NCI-H128 (cell line): ENCODE measurements at regions not wholly inside any gene's neighbourhood (a gene's known extent, or its start where the extent isn't known, plus 50 kb on each side); places are given as distances from the start of the nearest gene placed in this dataset.
A peak's percentile ranks its signal among the peaks of the same experiment; 100 is the strongest.
"Not testable (repeated sequence)": the region's sequence is repeated elsewhere in the genome, so short reads cannot be mapped to it uniquely, and the experiment has no call there.

Experiments used
- DNase-seq: peaks from one replicate; lab custom pipeline; 2025; ENCODE audit not compliant: unreplicated experiment; lab: John Stamatoyannopoulos, UW

DNA sequence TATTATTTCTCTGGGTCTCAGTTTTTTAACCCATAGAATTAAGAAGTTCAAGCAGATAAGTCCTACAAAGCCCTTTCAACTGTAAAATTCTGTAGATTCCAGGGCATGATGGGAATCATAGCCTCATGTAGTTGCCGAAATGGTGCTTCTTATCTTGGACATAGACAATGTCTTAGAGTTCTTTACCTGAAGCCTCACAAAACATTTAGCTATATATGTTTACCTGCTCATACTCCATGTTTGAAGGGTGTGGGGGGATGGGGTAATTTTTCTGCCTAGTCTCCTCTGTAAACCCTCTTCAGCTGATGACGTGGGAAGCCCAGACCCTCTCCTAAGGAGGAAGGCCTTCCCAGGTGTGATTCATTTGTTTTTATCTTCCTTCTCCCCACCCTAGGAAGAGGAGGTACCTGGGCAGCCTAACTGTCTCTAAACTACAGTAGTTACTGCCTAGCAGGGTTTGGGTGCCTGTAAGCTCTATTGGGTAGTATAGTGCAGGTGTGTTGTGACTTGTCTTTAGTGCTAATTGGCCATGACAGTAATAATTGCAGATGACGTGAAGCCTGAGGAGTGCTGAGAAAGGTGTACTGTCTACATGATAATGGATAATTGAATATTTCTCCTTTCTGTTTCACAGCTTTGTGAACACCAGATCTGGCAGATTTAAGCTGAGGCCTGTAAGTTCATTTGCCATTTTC, 230.8 kb downstream of the TFAP2B start:
- DNase-seq = peak; percentile 64

GRCh38 chr6:51049983-51050877, 231.6 kb downstream of the TFAP2B start:
- DNase-seq = no peak

- DNase-seq = not testable (repeated sequence)
Measured at GRCh38 chr6:51052716-51053115, 234.0 kb downstream of the TFAP2B start.

- DNase-seq = not testable (repeated sequence)
Measured at GRCh38 chr6:51055316-51055715, 236.6 kb downstream of the TFAP2B start.

DNA sequence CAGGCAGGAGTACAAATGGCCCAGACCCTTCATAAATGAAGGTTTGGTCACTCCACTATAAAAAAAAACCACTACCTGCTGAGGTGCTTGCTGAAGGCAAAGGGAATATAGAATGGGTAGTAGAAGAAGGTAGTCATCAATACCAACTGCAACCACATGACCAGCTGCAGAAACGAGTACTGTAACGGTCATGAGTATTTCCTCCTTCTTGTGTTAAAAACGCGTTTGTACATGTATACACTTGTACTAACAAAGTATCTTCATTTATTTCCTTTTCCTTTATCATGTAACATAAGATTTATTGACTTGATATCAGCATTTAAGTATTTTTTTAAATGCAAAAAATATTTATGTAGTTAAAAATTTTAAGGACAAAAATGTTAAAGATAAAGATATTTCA, 238.6 kb downstream of the TFAP2B start:
- no peak for DNase-seq

- no peak for DNase-seq
Measured at GRCh38 chr6:51060262-51060762, 241.6 kb downstream of the TFAP2B start.

- DNase-seq = no peak
Measured at GRCh38 chr6:51062166-51062722, 243.6 kb downstream of the TFAP2B start.

- DNase-seq = no peak
Measured at GRCh38 chr6:51077821-51078518, 259.3 kb downstream of the TFAP2B start.

DNA sequence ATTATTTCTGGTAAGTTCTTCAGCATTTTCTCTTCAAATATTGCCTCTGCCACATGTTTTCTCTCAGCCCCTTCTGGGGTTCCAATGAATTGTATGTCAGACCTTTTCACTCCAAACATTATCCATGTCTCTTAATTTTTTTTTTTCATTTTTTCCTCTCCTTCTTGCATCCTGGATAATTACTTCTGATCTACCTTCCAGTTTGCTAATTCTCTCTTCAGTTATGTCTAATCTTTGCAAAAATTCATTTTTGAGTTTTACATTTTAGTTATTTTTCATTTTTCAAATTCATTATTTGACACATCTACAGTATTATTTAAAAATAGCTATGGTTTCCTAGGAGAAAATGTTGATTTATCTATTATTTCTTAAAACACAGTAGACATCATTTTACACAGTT, 271.7 kb downstream of the TFAP2B start:
- DNase-seq = no peak

GRCh38 chr6:51093871-51094270, 275.2 kb downstream of the TFAP2B start:
- no peak for DNase-seq

DNA sequence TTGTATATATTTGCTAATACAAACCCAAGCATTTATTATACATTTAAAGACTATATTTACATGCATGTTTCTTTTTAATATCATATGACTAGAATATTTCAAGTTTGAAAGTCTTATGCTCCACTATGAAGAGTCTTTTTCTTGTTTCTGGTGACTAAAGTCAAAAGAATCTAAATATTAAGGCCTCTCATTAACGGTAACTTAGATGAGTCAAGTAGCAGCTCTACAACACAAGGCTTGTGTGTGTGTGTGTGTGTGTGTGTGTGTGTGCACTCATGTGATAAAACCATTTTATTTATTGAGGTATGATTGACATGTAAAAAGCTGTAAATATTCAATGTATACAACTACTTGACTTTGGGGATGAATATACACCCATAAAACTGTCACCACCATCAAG, 275.6 kb downstream of the TFAP2B start:
- DNase-seq = no peak

DNA sequence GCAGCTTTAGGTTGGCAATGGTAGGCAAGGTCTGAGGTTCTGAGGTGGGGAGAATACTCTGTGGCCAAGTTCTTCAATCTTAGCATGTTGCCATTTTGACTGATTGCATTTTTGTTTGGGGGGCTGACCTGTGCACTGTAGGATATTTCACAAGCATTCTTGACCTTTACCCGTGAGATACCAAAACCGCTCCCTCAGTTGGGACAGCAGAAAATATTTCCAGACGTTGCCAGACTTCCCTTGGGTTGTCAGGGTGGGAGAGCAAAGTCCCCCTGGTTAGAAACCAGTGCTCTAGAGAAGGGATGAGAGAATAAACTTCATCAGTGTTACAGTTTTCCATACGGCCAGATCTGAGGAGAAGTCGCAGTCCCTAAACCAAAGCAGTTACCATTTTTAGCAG, 279.6 kb downstream of the TFAP2B start:
- DNase-seq = no peak

GRCh38 chr6:51098791-51099190, 280.1 kb downstream of the TFAP2B start:
- no peak for DNase-seq

GRCh38 chr6:51099201-51099600, 280.5 kb downstream of the TFAP2B start:
- DNase-seq = no peak

- DNase-seq = no peak
Measured at GRCh38 chr6:51105357-51105756, 286.7 kb downstream of the TFAP2B start.

DNA sequence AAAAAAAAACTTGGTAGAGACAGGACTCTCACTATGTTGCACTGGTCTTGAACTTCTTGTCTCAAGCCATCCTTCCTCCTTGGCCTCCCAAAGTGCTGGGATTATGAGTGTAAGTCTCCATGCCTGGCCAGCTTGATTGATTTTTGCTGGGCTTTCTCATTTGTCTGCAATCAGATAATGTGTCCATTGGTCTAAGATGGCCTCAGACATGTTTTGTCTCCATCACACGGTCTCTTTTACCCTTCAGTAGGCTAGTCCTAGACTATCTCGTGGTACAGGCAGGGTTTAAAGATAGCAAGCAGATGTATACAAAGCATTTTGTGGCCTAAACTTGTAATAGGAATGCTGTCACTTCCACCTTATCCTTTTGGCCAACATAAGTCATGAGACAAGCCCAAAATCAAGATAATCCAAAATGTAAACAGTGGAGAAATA, 289.1 kb downstream of the TFAP2B start:
- no peak for DNase-seq

GRCh38 chr6:51108563-51109234, 290.0 kb downstream of the TFAP2B start:
- no peak for DNase-seq

DNA sequence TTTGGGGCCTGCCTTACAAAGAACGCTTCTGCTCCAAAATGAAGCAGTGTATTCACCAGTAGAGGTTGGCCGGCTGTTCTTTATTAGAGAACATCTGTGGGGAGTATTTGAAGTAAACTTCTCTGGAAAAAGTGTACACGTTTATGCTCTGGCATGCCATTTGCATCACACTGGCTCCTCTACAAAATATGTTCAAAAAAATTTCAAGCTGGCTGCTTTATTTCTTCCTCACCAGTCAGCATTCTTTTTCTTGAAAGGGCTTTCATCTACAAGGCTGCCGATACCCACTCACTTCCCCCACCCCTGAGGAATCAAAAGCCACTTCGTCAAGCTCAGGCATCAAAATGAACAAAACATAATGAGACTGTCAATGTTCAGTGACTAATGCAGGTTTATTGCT, 294.1 kb downstream of the TFAP2B start:
- no peak for DNase-seq

DNA sequence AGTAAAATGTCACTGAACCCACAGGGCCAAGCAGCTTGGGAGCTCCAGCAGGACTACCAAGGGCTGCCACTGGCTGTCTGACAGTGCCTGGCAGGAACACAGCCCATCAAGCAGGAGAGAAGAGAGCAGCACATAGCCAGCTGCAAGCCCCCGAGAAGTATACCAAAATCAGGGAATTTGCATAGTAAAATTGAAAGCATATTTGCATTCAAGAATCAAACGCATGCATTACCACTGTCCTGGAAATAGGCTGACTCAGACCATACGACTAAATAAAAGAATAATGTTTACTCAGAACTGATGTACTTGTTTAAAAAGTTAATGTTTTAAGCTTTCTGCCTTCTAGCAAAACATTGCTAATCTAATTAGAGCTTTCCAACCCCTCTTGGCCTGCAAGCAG, 298.1 kb downstream of the TFAP2B start:
- no peak for DNase-seq

- no peak for DNase-seq
Measured at GRCh38 chr6:51118792-51119191, 300.1 kb downstream of the TFAP2B start.

GRCh38 chr6:51120016-51120415, 301.3 kb downstream of the TFAP2B start:
- no peak for DNase-seq
